ENCODE measurements at regions not wholly inside any gene's neighbourhood (a gene's known extent, or its start where the extent isn't known, plus 50 kb on each side); places are given as distances from the start of the nearest gene placed in this dataset.

DNA sequence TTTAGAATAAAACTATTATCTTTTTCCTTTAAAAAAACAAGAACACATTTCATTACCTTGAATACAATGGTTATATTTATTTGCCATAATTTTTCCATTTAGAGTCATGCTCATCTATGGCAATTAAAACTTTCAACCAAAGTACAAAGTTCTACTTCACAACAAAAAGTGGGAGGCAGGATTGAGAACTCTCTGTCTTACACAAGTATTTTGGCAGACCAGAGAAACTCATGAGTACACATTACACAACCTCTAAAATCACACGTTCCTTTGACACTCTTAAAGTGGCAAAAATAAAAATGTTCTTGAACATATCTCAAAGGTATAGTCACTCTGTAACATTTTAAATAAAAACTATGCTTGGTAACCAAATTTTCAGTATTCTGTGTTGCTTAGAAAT lies 213.4 kb downstream of the IL15 start:
- no peak overlapping the region for H3K27ac Mint-ChIP-seq
- no peak for ATAC-seq
- H3K27me3 Mint-ChIP-seq (ENCODE audit: low read depth): no peaks in the 10 kb centered on the region
- no peak for DNase-seq (ENCODE audit: low spot score)
- H3K4me3 Mint-ChIP-seq: no peak overlapping the region
- H3K9me3 Mint-ChIP-seq: peaks cover 12% of the 10 kb centered on the region
- H3K4me1 Mint-ChIP-seq: no peaks in the 10 kb centered on the region
- ChIA-PET CTCF (no interaction called here), POLR2A (no interaction called here)
- no peak for TF ChIP-seq NFYB (CRISPR knock-in tag; conservative IDR thresholded peaks at IDR 0.05; ENCODE audit: low read depth)
- no peak for TF ChIP-seq HMGA2 (CRISPR knock-in tag; IDR thresholded peaks at IDR 0.05)
- TF ChIP-seq, protein P1, sequence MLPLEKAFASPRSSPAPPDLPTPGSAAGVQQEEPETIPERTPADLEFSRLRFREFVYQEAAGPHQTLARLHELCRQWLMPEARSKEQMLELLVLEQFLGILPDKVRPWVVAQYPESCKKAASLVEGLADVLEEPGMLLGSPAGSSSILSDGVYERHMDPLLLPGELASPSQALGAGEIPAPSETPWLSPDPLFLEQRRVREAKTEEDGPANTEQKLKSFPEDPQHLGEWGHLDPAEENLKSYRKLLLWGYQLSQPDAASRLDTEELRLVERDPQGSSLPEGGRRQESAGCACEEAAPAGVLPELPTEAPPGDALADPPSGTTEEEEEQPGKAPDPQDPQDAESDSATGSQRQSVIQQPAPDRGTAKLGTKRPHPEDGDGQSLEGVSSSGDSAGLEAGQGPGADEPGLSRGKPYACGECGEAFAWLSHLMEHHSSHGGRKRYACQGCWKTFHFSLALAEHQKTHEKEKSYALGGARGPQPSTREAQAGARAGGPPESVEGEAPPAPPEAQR (CRISPR knock-in tag; IDR thresholded peaks at IDR 0.05): no peak
- peaks cover 6% of the 10 kb centered on the region for H3K36me3 Mint-ChIP-seq

DNA sequence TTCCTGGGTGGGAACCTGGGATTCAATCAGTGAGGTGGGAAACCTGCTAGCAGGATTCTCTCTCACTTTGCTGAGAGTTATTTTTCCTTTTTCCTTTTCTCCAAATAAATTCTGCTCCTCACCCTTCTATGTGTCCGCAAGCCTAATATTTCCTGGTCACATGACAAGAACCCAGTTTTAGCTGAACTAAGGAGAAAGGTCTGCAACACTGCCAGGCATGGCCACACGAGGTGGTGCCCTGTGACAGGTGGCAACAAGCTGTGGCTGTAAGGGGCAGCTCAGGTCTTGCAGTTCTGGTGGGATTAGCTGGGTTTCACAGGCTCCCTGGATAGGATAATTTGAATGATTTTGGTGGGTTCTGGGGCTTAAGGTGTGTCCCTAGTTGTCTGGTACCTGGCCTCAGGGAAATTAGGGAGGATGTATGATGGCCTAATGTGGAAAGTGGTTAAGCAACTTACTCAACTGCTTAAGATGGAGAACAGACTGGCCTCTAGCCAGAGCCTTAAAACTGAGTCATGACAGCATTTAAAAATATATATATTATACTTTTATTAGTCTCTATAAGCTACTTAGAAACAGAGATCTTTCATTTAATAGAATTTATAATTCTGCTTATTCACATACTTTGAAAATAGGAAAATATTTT lies 215.0 kb downstream of the IL15 start:
- Mint-ChIP-seq H3K4me3 (no peak overlapping the region), H3K9me3 (peaks cover 26% of the 10 kb centered on the region), H3K36me3 (peaks cover 21% of the 10 kb centered on the region), H3K27ac (no peak overlapping the region), H3K27me3 (ENCODE audit: low read depth) (no peaks in the 10 kb centered on the region), H3K4me1 (no peaks in the 10 kb centered on the region)
- no peak for DNase-seq (ENCODE audit: low spot score)
- TF ChIP-seq ZNF317 (CRISPR knock-in tag; IDR thresholded peaks at IDR 0.05; ENCODE audit: borderline replicate concordance, low read depth) (no peak), OVOL2 (CRISPR knock-in tag; IDR thresholded peaks at IDR 0.05; ENCODE audit: borderline replicate concordance) (no peak), JAZF1 (CRISPR knock-in tag; IDR thresholded peaks at IDR 0.05) (no peak), ZNF232 (CRISPR knock-in tag; IDR thresholded peaks at IDR 0.05) (no peak), CBFB (CRISPR knock-in tag; IDR thresholded peaks at IDR 0.05; ENCODE audit: low read depth) (no peak), ZNF219 (CRISPR knock-in tag; IDR thresholded peaks at IDR 0.05; ENCODE audit: borderline replicate concordance) (no peak), ZNF121 (CRISPR knock-in tag; IDR thresholded peaks at IDR 0.05) (no peak), SMAD4 (CRISPR knock-in tag; IDR thresholded peaks at IDR 0.05) (no peak)
- TF ChIP-seq, protein P2, sequence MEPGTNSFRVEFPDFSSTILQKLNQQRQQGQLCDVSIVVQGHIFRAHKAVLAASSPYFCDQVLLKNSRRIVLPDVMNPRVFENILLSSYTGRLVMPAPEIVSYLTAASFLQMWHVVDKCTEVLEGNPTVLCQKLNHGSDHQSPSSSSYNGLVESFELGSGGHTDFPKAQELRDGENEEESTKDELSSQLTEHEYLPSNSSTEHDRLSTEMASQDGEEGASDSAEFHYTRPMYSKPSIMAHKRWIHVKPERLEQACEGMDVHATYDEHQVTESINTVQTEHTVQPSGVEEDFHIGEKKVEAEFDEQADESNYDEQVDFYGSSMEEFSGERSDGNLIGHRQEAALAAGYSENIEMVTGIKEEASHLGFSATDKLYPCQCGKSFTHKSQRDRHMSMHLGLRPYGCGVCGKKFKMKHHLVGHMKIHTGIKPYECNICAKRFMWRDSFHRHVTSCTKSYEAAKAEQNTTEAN (CRISPR knock-in tag; IDR thresholded peaks at IDR 0.05): no peak
- TF ChIP-seq, protein P3, sequence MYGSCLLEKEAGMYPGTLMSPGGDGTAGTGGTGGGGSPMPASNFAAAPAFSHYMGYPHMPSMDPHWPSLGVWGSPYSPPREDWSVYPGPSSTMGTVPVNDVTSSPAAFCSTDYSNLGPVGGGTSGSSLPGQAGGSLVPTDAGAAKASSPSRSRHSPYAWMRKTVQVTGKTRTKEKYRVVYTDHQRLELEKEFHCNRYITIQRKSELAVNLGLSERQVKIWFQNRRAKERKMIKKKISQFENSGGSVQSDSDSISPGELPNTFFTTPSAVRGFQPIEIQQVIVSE (CRISPR knock-in tag; IDR thresholded peaks at IDR 0.05; ENCODE audit: borderline replicate concordance): no peak
- TF ChIP-seq, protein P4, sequence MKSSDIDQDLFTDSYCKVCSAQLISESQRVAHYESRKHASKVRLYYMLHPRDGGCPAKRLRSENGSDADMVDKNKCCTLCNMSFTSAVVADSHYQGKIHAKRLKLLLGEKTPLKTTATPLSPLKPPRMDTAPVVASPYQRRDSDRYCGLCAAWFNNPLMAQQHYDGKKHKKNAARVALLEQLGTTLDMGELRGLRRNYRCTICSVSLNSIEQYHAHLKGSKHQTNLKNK (CRISPR knock-in tag; IDR thresholded peaks at IDR 0.05): no peak
- TF ChIP-seq, protein P5, sequence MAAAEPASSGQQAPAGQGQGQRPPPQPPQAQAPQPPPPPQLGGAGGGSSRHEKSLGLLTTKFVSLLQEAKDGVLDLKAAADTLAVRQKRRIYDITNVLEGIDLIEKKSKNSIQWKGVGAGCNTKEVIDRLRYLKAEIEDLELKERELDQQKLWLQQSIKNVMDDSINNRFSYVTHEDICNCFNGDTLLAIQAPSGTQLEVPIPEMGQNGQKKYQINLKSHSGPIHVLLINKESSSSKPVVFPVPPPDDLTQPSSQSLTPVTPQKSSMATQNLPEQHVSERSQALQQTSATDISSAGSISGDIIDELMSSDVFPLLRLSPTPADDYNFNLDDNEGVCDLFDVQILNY (CRISPR knock-in tag; IDR thresholded peaks at IDR 0.05): no peak
- TF ChIP-seq, protein P6, sequence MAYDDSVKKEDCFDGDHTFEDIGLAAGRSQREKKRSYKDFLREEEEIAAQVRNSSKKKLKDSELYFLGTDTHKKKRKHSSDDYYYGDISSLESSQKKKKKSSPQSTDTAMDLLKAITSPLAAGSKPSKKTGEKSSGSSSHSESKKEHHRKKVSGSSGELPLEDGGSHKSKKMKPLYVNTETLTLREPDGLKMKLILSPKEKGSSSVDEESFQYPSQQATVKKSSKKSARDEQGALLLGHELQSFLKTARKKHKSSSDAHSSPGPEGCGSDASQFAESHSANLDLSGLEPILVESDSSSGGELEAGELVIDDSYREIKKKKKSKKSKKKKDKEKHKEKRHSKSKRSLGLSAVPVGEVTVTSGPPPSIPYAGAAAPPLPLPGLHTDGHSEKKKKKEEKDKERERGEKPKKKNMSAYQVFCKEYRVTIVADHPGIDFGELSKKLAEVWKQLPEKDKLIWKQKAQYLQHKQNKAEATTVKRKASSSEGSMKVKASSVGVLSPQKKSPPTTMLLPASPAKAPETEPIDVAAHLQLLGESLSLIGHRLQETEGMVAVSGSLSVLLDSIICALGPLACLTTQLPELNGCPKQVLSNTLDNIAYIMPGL (CRISPR knock-in tag; IDR thresholded peaks at IDR 0.05): no peak
- no peak; the same call in 1 of the 2 replicates for ATAC-seq
- CTCF ChIA-PET: interaction anchor here (0.7 kb wide), 1 partner anchor 24 kb away, joined by 4 read pairs; no protein-coding TSS in a partner anchor
- POLR2A ChIA-PET: no interaction called here
